Tibial artery (tissue), 4 donors: ENCODE measurements at regions not wholly inside any gene's neighbourhood (a gene's known extent, or its start where the extent isn't known, plus 50 kb on each side); places are given as distances from the start of the nearest gene placed in this dataset.
"Not testable (repeated sequence)": the region's sequence is repeated elsewhere in the genome, so short reads cannot be mapped to it uniquely, and the experiment has no call there.

Experiments
- DNase-seq, 2 donors: peaks; one replicate each; pipeline ENCODE4 v3.0.0-alpha.2; 2019
- H3K27ac ChIP-seq, 2 donors: fragments of 200-600 bp; sonication (generic) in 1 of 2; 1 replicate in 1 of 2; 2 replicates in 1 of 2; pipeline ENCODE4 v1.5.1; 2018 to 2019; ENCODE audit warnings: mild to moderate bottlenecking in 1 of 2
- H3K27me3 ChIP-seq, 2 donors: fragments of 200-600 bp; sonication (generic) in 1 of 2; one replicate each; pipeline versions ENCODE4 v1.5.1 to v1.6.0; 2016 to 2019
- H3K36me3 ChIP-seq, 3 donors: fragments of 200-600 bp; sonication (generic) in 2 of 3; one replicate each; pipeline ENCODE4 v1.5.1; 2016 to 2019; ENCODE audit warnings: mild to moderate bottlenecking in 2 of 3
- H3K4me1 ChIP-seq, 4 donors: fragments of 200-600 bp; sonication (generic) in 2 of 4; 1 replicate in 3 of 4; 2 replicates in 1 of 4; pipeline ENCODE4 v1.5.1; 2016 to 2019
- H3K4me3 ChIP-seq, 2 donors: fragments of 200-600 bp; sonication (generic) in 1 of 2; 1 replicate in 1 of 2; 2 replicates in 1 of 2; pipeline ENCODE4 v1.5.1; 2018 to 2019; ENCODE audit warnings: mild to moderate bottlenecking in 2 of 2
- H3K9me3 ChIP-seq, 3 donors: fragments of 200-600 bp; sonication (generic) in 1 of 3; one replicate each; pipeline ENCODE4 v1.5.1; 2016 to 2019
- CTCF ChIP-seq, 2 experiments: fragments of 200-600 bp in 1 of 2; fragments of 450-650 bp in 1 of 2; IDR thresholded peaks; one replicate each; pipeline ENCODE4 v1.5.1; 2017 to 2019; ENCODE audit warnings: antibody characterized with exemption in 2 of 2, mild to moderate bottlenecking in 1 of 2, moderate library complexity in 1 of 2
- intact Hi-C: fragments of 100-400 bp; cut with DNase I; formaldehyde crosslinking; loops from one replicate; pipeline ENCODE4 v1.15.0; 2023; ENCODE audit warnings: low total_unique reads

- Histone ChIP-seq H3K27me3 (no peaks in the 10 kb centered on the region), H3K9me3 (no peaks in the 10 kb centered on the region), H3K4me3 (no peak overlapping the region), H3K36me3 (no peaks in the 10 kb centered on the region), H3K27ac (no peak overlapping the region), H3K4me1 (peaks cover 0 to 28% (median 8%) of the 10 kb centered on the region in 4 donors)
- DNase-seq, result peak in 1 of 2 donors; percentile 76
- no peak for TF ChIP-seq CTCF (IDR thresholded peaks at IDR 0.05)
- intact Hi-C loops, result no loop called here
Observed at GRCh38 chrX:140432346-140433175, 72.3 kb downstream of the SOX3 start.

GRCh38 chrX:140431521-140431920, 73.3 kb downstream of the SOX3 start:
- Histone ChIP-seq H3K4me3 (no peak overlapping the region), H3K27ac (no peak overlapping the region), H3K4me1 (peaks cover 0 to 28% (median 8%) of the 10 kb centered on the region in 4 donors), H3K9me3 (no peaks in the 10 kb centered on the region), H3K36me3 (no peaks in the 10 kb centered on the region), H3K27me3 (no peaks in the 10 kb centered on the region)
- no peak for TF ChIP-seq CTCF (IDR thresholded peaks at IDR 0.05)
- no peak for DNase-seq
- intact Hi-C loops, result no loop called here

DNA sequence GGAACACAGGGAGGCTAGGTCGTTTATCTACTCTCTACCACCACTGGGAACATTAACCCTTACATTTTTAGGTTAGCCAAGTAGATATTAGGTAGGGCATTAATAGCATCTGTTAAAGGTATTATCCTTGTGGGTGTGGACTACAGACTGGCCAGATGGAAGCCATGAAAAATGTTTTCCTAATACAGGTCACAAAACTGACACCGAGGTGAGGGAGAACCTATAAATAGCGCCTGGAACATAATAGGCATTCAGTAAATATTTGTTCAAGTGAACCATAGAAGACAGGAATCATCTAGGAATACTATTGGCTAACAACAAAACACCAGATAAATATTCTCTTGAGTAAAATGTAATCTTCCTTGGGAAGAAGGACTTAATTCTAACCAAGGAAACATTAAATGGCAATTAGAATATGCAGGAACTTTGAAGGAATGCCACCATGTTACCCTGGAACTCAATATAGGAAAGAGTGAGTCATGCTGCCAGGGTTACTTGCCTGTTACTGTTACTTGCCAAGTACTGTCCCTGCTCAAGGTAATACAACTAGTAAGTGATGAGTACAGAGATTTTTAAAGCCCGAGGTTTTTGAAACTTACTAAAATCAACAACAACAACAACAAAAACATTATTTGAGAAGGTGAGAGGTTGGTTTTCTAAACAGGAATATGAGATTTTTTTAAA, 79.0 kb downstream of the SOX3 start:
- intact Hi-C loops, result no loop called here
- TF ChIP-seq CTCF (IDR thresholded peaks at IDR 0.05), result no peak
- Histone ChIP-seq H3K9me3 (no peaks in the 10 kb centered on the region), H3K36me3 (no peaks in the 10 kb centered on the region), H3K4me1 (no peaks in the 10 kb centered on the region), H3K4me3 (no peak overlapping the region), H3K27ac (no peak overlapping the region), H3K27me3 (no peaks in the 10 kb centered on the region)
- no peak for DNase-seq

GRCh38 chrX:140422501-140422900, 82.4 kb downstream of the SOX3 start:
- intact Hi-C loops, result no loop called here
- H3K36me3 ChIP-seq, result no peaks in the 10 kb centered on the region
- H3K4me1 ChIP-seq, result no peaks in the 10 kb centered on the region
- TF ChIP-seq CTCF (IDR thresholded peaks at IDR 0.05), result no peak
- H3K27me3 ChIP-seq, result no peaks in the 10 kb centered on the region
- H3K27ac ChIP-seq, result no peak overlapping the region
- no peak for DNase-seq
- H3K4me3 ChIP-seq, result no peak overlapping the region
- no peaks in the 10 kb centered on the region for H3K9me3 ChIP-seq

- peaks cover 0 to 20% (median 13%) of the 10 kb centered on the region in 3 donors for H3K9me3 ChIP-seq
- intact Hi-C loops, H3K4me3 ChIP-seq, H3K36me3 ChIP-seq, H3K27me3 ChIP-seq, H3K4me1 ChIP-seq, H3K27ac ChIP-seq, DNase-seq: not testable (repeated sequence)
Observed at GRCh38 chrX:140402131-140402530, 102.7 kb downstream of the SOX3 start.

GRCh38 chrX:140396326-140396725, 108.5 kb downstream of the SOX3 start:
- H3K27ac ChIP-seq, result not testable (repeated sequence)

More at GRCh38 chrX:140396326-140396725, 108.5 kb downstream of the SOX3 start:
- intact Hi-C loops, H3K36me3 ChIP-seq, DNase-seq, H3K27me3 ChIP-seq, H3K4me3 ChIP-seq, H3K4me1 ChIP-seq, H3K9me3 ChIP-seq: not testable (repeated sequence)
